ENCODE measurements at regions not wholly inside any gene's neighbourhood (a gene's known extent, or its start where the extent isn't known, plus 50 kb on each side); places are given as distances from the start of the nearest gene placed in this dataset.

DNA sequence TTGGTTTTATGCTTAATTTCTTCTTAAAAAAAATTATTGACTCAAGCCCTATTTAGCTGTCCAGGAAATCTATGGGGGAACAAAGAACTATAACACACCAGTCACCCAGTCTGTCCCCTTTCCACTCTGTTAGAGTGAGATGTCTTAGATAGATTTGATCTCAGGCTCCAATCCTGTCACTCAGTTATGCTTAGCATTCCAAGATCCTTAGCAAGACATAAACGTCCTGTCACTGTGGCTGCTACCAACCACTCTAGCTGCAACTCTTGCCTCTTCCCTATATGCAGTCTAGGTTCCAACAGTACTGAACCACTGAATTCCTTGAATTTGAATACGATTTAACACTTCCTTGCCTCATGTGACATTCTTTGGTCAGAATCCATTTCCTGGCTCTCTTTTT, 241.9 kb upstream of the NWD2 start:
- no peak for TF ChIP-seq CTCF (IDR thresholded peaks at IDR 0.05)
- no peak for TF ChIP-seq POLR2A (IDR thresholded peaks at IDR 0.05)
- no peak for TF ChIP-seq POLR2AphosphoS5 (IDR thresholded peaks at IDR 0.05)
- TF ChIP-seq EP300 (IDR thresholded peaks at IDR 0.05) = no peak
